Hepatocyte (in vitro differentiated cells): ENCODE measurements at regions not wholly inside any gene's neighbourhood (a gene's known extent, or its start where the extent isn't known, plus 50 kb on each side); places are given as distances from the start of the nearest gene placed in this dataset.

ENCODE experiments used
- DNase-seq: peaks from one replicate; pipeline ENCODE4 v3.0.0-alpha.2; 2016; ENCODE audit warnings: low spot score
- H2AFZ ChIP-seq: fragments of 200-600 bp; sonication (generic); 2 replicates; pipeline ENCODE4 v1.6.0; 2016; ENCODE audit warnings: antibody characterized with exemption, mild to moderate bottlenecking
- H3K27ac ChIP-seq: fragments of 200-600 bp; sonication (generic); 2 replicates; pipeline ENCODE4 v1.5.1; 2016; ENCODE audit warnings: mild to moderate bottlenecking
- H3K27me3 ChIP-seq: fragments of 200-600 bp; sonication (generic); 2 replicates; pipeline ENCODE4 v1.6.1; 2016
- H3K36me3 ChIP-seq: fragments of 200-600 bp; sonication (generic); replicated peaks from 2 replicates; pipeline ENCODE4 v1.5.1; 2016; ENCODE audit warnings: low read depth; ENCODE audit not compliant: insufficient read depth
- H3K4me1 ChIP-seq: fragments of 200-600 bp; sonication (generic); 2 replicates; pipeline ENCODE4 v1.5.1; 2016; ENCODE audit warnings: mild to moderate bottlenecking, moderate library complexity; ENCODE audit not compliant: insufficient read depth
- H3K4me2 ChIP-seq: fragments of 200-600 bp; sonication (generic); 2 replicates; pipeline ENCODE4 v1.6.0; 2016
- H3K4me3 ChIP-seq: fragments of 200-600 bp; sonication (generic); 2 replicates; pipeline ENCODE4 v1.5.1; 2016; ENCODE audit warnings: mild to moderate bottlenecking
- H3K79me2 ChIP-seq: fragments of 200-600 bp; sonication (generic); 2 replicates; pipeline ENCODE4 v1.6.0; 2017; ENCODE audit warnings: mild to moderate bottlenecking
- H3K9me2 ChIP-seq: fragments of 200-600 bp; sonication (generic); replicated peaks from 2 replicates; pipeline ENCODE4 v1.6.0; 2017; ENCODE audit warnings: mild to moderate bottlenecking; ENCODE audit not compliant: insufficient read depth
- H3K9me3 ChIP-seq: fragments of 200-600 bp; sonication (generic); 2 replicates; pipeline ENCODE4 v1.5.1; 2016; ENCODE audit warnings: low read depth, mild to moderate bottlenecking
- H4K20me1 ChIP-seq: fragments of 200-600 bp; sonication (generic); 2 replicates; pipeline ENCODE4 v1.6.0; 2016; ENCODE audit warnings: mild to moderate bottlenecking; ENCODE audit not compliant: insufficient read depth, poor library complexity, severe bottlenecking
- EZH2 ChIP-seq: fragments of 200-600 bp; sonication (generic); IDR thresholded peaks from 2 replicates; pipeline ENCODE4 v1.6.1; 2016; ENCODE audit warnings: antibody characterized with exemption, mild to moderate bottlenecking, borderline replicate concordance
- EZH2phosphoT487 ChIP-seq: fragments of 200-600 bp; sonication (generic); IDR thresholded peaks from one replicate; pipeline ENCODE4 v1.6.1; 2018; ENCODE audit warnings: antibody characterized with exemption, mild to moderate bottlenecking, low read depth, moderate library complexity; ENCODE audit not compliant: unreplicated experiment, severe bottlenecking
- WGBS: methylation state at CpG from one replicate; pipeline ENCODE4 v1.1.6; 2016; ENCODE audit warnings: low lambda C conversion rate; ENCODE audit errors: missing lambda C conversion rate; 5-methylcytosine and 5-hydroxymethylcytosine counted together
- TF ChIP-seq, protein P1 (sequence below): fragments of 200-600 bp; sonication (generic); IDR thresholded peaks from 2 replicates; pipeline ENCODE4 v1.5.1; 2016; ENCODE audit warnings: antibody characterized with exemption, mild to moderate bottlenecking; ENCODE audit not compliant: poor library complexity

DNA sequence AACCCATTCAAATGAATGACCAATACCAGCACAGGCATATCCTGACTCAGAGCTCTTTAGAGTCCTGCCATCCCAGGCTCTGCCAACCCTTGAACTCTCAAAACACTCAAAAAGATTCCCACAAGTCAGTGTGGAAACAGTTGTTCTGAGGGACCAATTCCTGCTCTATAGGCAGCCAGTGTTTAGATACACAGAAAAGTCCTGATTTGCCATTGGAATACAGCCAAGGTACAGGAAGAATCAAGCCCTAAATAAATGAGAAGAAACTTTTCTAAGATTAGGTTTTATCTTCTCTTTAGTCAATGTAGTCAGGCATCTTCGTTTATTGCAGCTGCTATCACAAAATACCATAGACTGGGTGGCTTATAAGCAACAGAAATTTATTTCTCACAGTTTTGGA, 626.8 kb upstream of the ARID1B start:
- Histone ChIP-seq H3K4me2 (no peak overlapping the region), H3K9me2 (no peaks in the 10 kb centered on the region), H4K20me1 (no peaks in the 10 kb centered on the region), H2AFZ (no peak overlapping the region), H3K9me3 (no peaks in the 10 kb centered on the region), H3K27ac (no peak overlapping the region), H3K27me3 (no peaks in the 10 kb centered on the region), H3K36me3 (no peaks in the 10 kb centered on the region), H3K79me2 (no peaks in the 10 kb centered on the region), H3K4me1 (no peaks in the 10 kb centered on the region), H3K4me3 (no peak overlapping the region)
- TF ChIP-seq EZH2phosphoT487 (no peak), EZH2 (no peak)
- TF ChIP-seq, protein P1, sequence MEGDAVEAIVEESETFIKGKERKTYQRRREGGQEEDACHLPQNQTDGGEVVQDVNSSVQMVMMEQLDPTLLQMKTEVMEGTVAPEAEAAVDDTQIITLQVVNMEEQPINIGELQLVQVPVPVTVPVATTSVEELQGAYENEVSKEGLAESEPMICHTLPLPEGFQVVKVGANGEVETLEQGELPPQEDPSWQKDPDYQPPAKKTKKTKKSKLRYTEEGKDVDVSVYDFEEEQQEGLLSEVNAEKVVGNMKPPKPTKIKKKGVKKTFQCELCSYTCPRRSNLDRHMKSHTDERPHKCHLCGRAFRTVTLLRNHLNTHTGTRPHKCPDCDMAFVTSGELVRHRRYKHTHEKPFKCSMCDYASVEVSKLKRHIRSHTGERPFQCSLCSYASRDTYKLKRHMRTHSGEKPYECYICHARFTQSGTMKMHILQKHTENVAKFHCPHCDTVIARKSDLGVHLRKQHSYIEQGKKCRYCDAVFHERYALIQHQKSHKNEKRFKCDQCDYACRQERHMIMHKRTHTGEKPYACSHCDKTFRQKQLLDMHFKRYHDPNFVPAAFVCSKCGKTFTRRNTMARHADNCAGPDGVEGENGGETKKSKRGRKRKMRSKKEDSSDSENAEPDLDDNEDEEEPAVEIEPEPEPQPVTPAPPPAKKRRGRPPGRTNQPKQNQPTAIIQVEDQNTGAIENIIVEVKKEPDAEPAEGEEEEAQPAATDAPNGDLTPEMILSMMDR = no peak
- 43% methylated on average over 1 of the region's 1 CpG for WGBS
- no peak for DNase-seq

- TF ChIP-seq EZH2phosphoT487 (no peak), EZH2 (no peak)
- TF ChIP-seq, protein P1 = no peak
- Histone ChIP-seq H3K79me2 (no peaks in the 10 kb centered on the region), H3K4me1 (no peaks in the 10 kb centered on the region), H3K4me2 (no peak overlapping the region), H2AFZ (no peak overlapping the region), H3K9me3 (no peaks in the 10 kb centered on the region), H3K9me2 (no peaks in the 10 kb centered on the region), H3K27me3 (no peaks in the 10 kb centered on the region), H4K20me1 (no peaks in the 10 kb centered on the region), H3K27ac (no peak overlapping the region), H3K36me3 (no peaks in the 10 kb centered on the region), H3K4me3 (no peak overlapping the region)
- WGBS = 72% methylated on average over 7 of the region's 7 CpGs
- DNase-seq = no peak
Observed at GRCh38 chr6:156146891-156147290, 630.3 kb upstream of the ARID1B start.

- H4K20me1 ChIP-seq = no peaks in the 10 kb centered on the region
- H3K36me3 ChIP-seq = no peaks in the 10 kb centered on the region
- no peak overlapping the region for H3K27ac ChIP-seq
- no peaks in the 10 kb centered on the region for H3K27me3 ChIP-seq
- no peak for DNase-seq
- H3K79me2 ChIP-seq = no peaks in the 10 kb centered on the region
- H2AFZ ChIP-seq = no peak overlapping the region
- no peaks in the 10 kb centered on the region for H3K4me1 ChIP-seq
- no peak overlapping the region for H3K4me3 ChIP-seq
- TF ChIP-seq, protein P1 = no peak
- no peak for TF ChIP-seq EZH2
- H3K9me2 ChIP-seq = no peaks in the 10 kb centered on the region
- 89% methylated on average over 6 of the region's 6 CpGs for WGBS
- H3K4me2 ChIP-seq = no peak overlapping the region
- H3K9me3 ChIP-seq = no peaks in the 10 kb centered on the region
Observed at GRCh38 chr6:156131221-156131903, 645.8 kb upstream of the ARID1B start.
